Adrenal gland (tissue), 5 donors: ENCODE measurements at regions not wholly inside any gene's neighbourhood (a gene's known extent, or its start where the extent isn't known, plus 50 kb on each side); places are given as distances from the start of the nearest gene placed in this dataset.

Experiments used
- CTCF ChIP-seq, 6 experiments: fragments of 450-650 bp in 4 of 6; fragments of 200-600 bp in 2 of 6; sonication (generic) in 1 of 6; IDR thresholded peaks; 1 replicate in 5 of 6; 2 replicates in 1 of 6; pipeline versions ENCODE4 v1.5.1 to v1.8.0; 2016 to 2021; ENCODE audit warnings: antibody characterized with exemption in 6 of 6, mild to moderate bottlenecking in 2 of 6, moderate library complexity in 1 of 6
- POLR2A ChIP-seq, 2 donors: fragments of 450-650 bp; IDR thresholded peaks; one replicate each; pipeline ENCODE4 v1.6.1; 2017; ENCODE audit warnings: antibody characterized with exemption in 2 of 2, mild to moderate bottlenecking in 2 of 2, moderate library complexity in 1 of 2
- donor health status: DM: no; HTN: no; CAD: no.

- TF ChIP-seq CTCF (IDR thresholded peaks at IDR 0.05) = no peak
- TF ChIP-seq POLR2A (IDR thresholded peaks at IDR 0.05) = no peak
These were observed 206.2 kb upstream of the PCDH18 start for GRCh38 chr4:137738375-137738990.
